Endodermal cell (in vitro differentiated cells): ENCODE measurements at regions not wholly inside any gene's neighbourhood (a gene's known extent, or its start where the extent isn't known, plus 50 kb on each side); places are given as distances from the start of the nearest gene placed in this dataset.

ENCODE experiments used
- DNase-seq: peaks from one replicate; pipeline ENCODE4 v3.0.0-alpha.2; 2017
- H3K27ac ChIP-seq: 2 replicates; pipeline ENCODE4 v1.5.1; 2013; ENCODE audit warnings: mild to moderate bottlenecking, low read depth, low read length, moderate library complexity
- H3K27me3 ChIP-seq: 2 replicates; pipeline ENCODE4 v1.6.1; 2013; ENCODE audit warnings: mild to moderate bottlenecking, low read length, moderate library complexity; ENCODE audit not compliant: insufficient read depth, control insufficient read depth, poor library complexity, severe bottlenecking
- H3K36me3 ChIP-seq: 2 replicates; pipeline ENCODE4 v1.7.0; 2013; ENCODE audit warnings: mild to moderate bottlenecking, low read length, moderate library complexity; ENCODE audit not compliant: control insufficient read depth, insufficient read depth
- H3K4me1 ChIP-seq: one replicate; pipeline ENCODE4 v1.7.0; 2013; ENCODE audit warnings: low read length; ENCODE audit not compliant: control insufficient read depth, insufficient read depth
- H3K4me3 ChIP-seq: 2 replicates; pipeline ENCODE4 v1.5.1; 2013; ENCODE audit warnings: mild to moderate bottlenecking, low read length, moderate library complexity
- H3K9ac ChIP-seq: 2 replicates; pipeline ENCODE4 v1.6.1; 2013; ENCODE audit warnings: mild to moderate bottlenecking, low read length, moderate library complexity; ENCODE audit not compliant: poor library complexity, severe bottlenecking; ENCODE audit errors: extremely low read depth
- H3K9me3 ChIP-seq: 2 replicates; pipeline ENCODE4 v1.6.1; 2013; ENCODE audit warnings: mild to moderate bottlenecking, low read length, moderate library complexity; ENCODE audit not compliant: control insufficient read depth
- H3K27ac Mint-ChIP-seq: 2 replicates; pipeline ENCODE4 v1.8.0; 2020; ENCODE audit warnings: mixed read lengths
- H3K27me3 Mint-ChIP-seq: 2 replicates; pipeline ENCODE4 v1.8.0; 2021; ENCODE audit warnings: mild to moderate bottlenecking, mixed read lengths; ENCODE audit not compliant: insufficient read depth
- H3K36me3 Mint-ChIP-seq: 2 replicates; pipeline ENCODE4 v1.8.0; 2020; ENCODE audit warnings: low read depth, mixed read lengths
- H3K4me1 Mint-ChIP-seq: 2 replicates; pipeline ENCODE4 v1.8.0; 2020; ENCODE audit warnings: mixed read lengths
- H3K4me3 Mint-ChIP-seq: 2 replicates; pipeline ENCODE4 v1.8.0; 2020; ENCODE audit warnings: mild to moderate bottlenecking, moderate library complexity, mixed read lengths
- H3K9me3 Mint-ChIP-seq: 2 replicates; pipeline ENCODE4 v1.8.0; 2020; ENCODE audit warnings: mild to moderate bottlenecking, mixed read lengths
- CTCF ChIP-seq: fragments of 200-600 bp; sonication (generic); conservative IDR thresholded peaks from 2 replicates; pipeline ENCODE4 v1.5.0; 2021; ENCODE audit warnings: antibody characterized with exemption, mild to moderate bottlenecking
- WGBS, 2 experiments: methylation state at CpG; one replicate each; pipeline versions ENCODE4 v1.1.5 to v1.1.7; 2013; ENCODE audit warnings: missing lambda C conversion rate in 2 of 2, mixed read lengths in 1 of 2; ENCODE audit not compliant: insufficient coverage in 1 of 2, insufficient read length in 1 of 2; 5-methylcytosine and 5-hydroxymethylcytosine counted together

- H3K27ac ChIP-seq, result no peak overlapping the region
- H3K4me1 ChIP-seq, result peaks cover 5% of the 10 kb centered on the region
- no peaks in the 10 kb centered on the region for H3K27me3 ChIP-seq
- no peak overlapping the region for H3K9ac ChIP-seq
- H3K36me3 ChIP-seq, result no peaks in the 10 kb centered on the region
- H3K36me3 Mint-ChIP-seq, result no peaks in the 10 kb centered on the region
- no peak overlapping the region for H3K4me3 ChIP-seq
- DNase-seq, result no peak
- no peaks in the 10 kb centered on the region for H3K9me3 ChIP-seq
- WGBS, 2 experiments, result 85 to 89% methylated on average over 2 of the region's 2 CpGs
- H3K27me3 Mint-ChIP-seq, result no peaks in the 10 kb centered on the region
- H3K9me3 Mint-ChIP-seq, result no peaks in the 10 kb centered on the region
- no peak overlapping the region for H3K27ac Mint-ChIP-seq
- peaks cover 18% of the 10 kb centered on the region for H3K4me1 Mint-ChIP-seq
- H3K4me3 Mint-ChIP-seq, result no peak overlapping the region
- no peak for TF ChIP-seq CTCF
Measured at GRCh38 chr6:11486959-11487358, 50.6 kb upstream of the TMEM170B start.

GRCh38 chr6:11486486-11486885 lies 51.1 kb upstream of the TMEM170B start:
- TF ChIP-seq CTCF, result no peak
- no peaks in the 10 kb centered on the region for H3K27me3 Mint-ChIP-seq
- no peak overlapping the region for H3K4me3 Mint-ChIP-seq

GRCh38 chr6:11486051-11486450 lies 51.5 kb upstream of the TMEM170B start:
- H3K9me3 ChIP-seq, result no peaks in the 10 kb centered on the region
- WGBS, 2 experiments, result 70 to 87% methylated on average over 2 of the region's 2 CpGs
- H3K27me3 ChIP-seq, result no peaks in the 10 kb centered on the region
- DNase-seq, result no peak
- Mint-ChIP-seq H3K27ac (no peak overlapping the region), H3K36me3 (no peaks in the 10 kb centered on the region), H3K27me3 (no peaks in the 10 kb centered on the region), H3K4me3 (no peak overlapping the region), H3K9me3 (no peaks in the 10 kb centered on the region), H3K4me1 (peaks cover 18% of the 10 kb centered on the region)
- peaks cover 5% of the 10 kb centered on the region for H3K4me1 ChIP-seq
- no peak overlapping the region for H3K9ac ChIP-seq
- TF ChIP-seq CTCF, result no peak
- no peaks in the 10 kb centered on the region for H3K36me3 ChIP-seq
- peak overlapping the region; percentile 34 for H3K27ac ChIP-seq
- no peak overlapping the region for H3K4me3 ChIP-seq

More at GRCh38 chr6:11486486-11486885, 51.1 kb upstream of the TMEM170B start:
- Histone ChIP-seq H3K9me3 (no peaks in the 10 kb centered on the region), H3K9ac (no peak overlapping the region), H3K36me3 (no peaks in the 10 kb centered on the region), H3K27me3 (no peaks in the 10 kb centered on the region), H3K4me3 (no peak overlapping the region), H3K4me1 (peaks cover 5% of the 10 kb centered on the region), H3K27ac (peak overlapping the region; percentile 34)
- WGBS, 2 experiments, result 84 to 97% methylated on average over 5 to 7 of the region's 7 CpGs
- Mint-ChIP-seq H3K9me3 (no peaks in the 10 kb centered on the region), H3K4me1 (peaks cover 18% of the 10 kb centered on the region), H3K27ac (no peak overlapping the region), H3K36me3 (no peaks in the 10 kb centered on the region)
- DNase-seq, result no peak
